ENCODE measurements at regions not wholly inside any gene's neighbourhood (a gene's known extent, or its start where the extent isn't known, plus 50 kb on each side); places are given as distances from the start of the nearest gene placed in this dataset.

- Histone ChIP-seq H3K79me2 (ENCODE audit: insufficient read depth, low read depth, low read length) (no peaks in the 10 kb centered on the region), H4K20me1 (ENCODE audit: insufficient read depth, low read length) (no peaks in the 10 kb centered on the region), H3K9me3 (ENCODE audit: low read length) (no peaks in the 10 kb centered on the region), H3K4me3 (ENCODE audit: low read depth, low read length, poor library complexity, severe bottlenecking) (no peak overlapping the region), H3K27ac (ENCODE audit: low read depth, low read length, poor library complexity, severe bottlenecking) (no peak overlapping the region), H3K4me2 (ENCODE audit: low read length) (no peak overlapping the region), H3K4me1 (ENCODE audit: insufficient read depth, low read length, poor library complexity, severe bottlenecking) (peaks cover 25% of the 10 kb centered on the region), H3K36me3 (ENCODE audit: insufficient read depth, low read length) (no peaks in the 10 kb centered on the region), H2AFZ (ENCODE audit: low read length) (no peak overlapping the region), H3K9me2 (ENCODE audit: insufficient read depth, low read length) (no peaks in the 10 kb centered on the region)
- DNase-seq (ENCODE audit: low spot score), result no peak
- no TSS peak for BruUV-seq (replicated peaks)
- intact Hi-C loops (cut with micrococcal nuclease; ENCODE audit: unreplicated experiment), result no loop called here
- CTCF ChIA-PET (ENCODE audit: unreplicated experiment), result no interaction called here
- TF ChIP-seq CTCF (conservative IDR thresholded peaks at IDR 0.05; ENCODE audit: low read length) (no peak), EZH2phosphoT487 (IDR thresholded peaks at IDR 0.05; ENCODE audit: borderline replicate concordance, low read depth, low read length) (no peak)
- POLR2A ChIA-PET, result no interaction called here
Observed at GRCh38 chr9:90021216-90021906, 416.5 kb downstream of the GADD45G start.

- Histone ChIP-seq H3K79me2 (ENCODE audit: insufficient read depth, low read depth, low read length) (no peaks in the 10 kb centered on the region), H3K36me3 (ENCODE audit: insufficient read depth, low read length) (no peaks in the 10 kb centered on the region), H3K4me1 (ENCODE audit: insufficient read depth, low read length, poor library complexity, severe bottlenecking) (peaks cover 25% of the 10 kb centered on the region), H3K4me2 (ENCODE audit: low read length) (no peak overlapping the region), H3K27ac (ENCODE audit: low read depth, low read length, poor library complexity, severe bottlenecking) (no peak overlapping the region), H2AFZ (ENCODE audit: low read length) (no peak overlapping the region), H4K20me1 (ENCODE audit: insufficient read depth, low read length) (no peaks in the 10 kb centered on the region), H3K9me2 (ENCODE audit: insufficient read depth, low read length) (no peaks in the 10 kb centered on the region), H3K9me3 (ENCODE audit: low read length) (no peaks in the 10 kb centered on the region), H3K4me3 (ENCODE audit: low read depth, low read length, poor library complexity, severe bottlenecking) (no peak overlapping the region)
- no TSS peak for BruUV-seq (replicated peaks)
- intact Hi-C loops (cut with micrococcal nuclease; ENCODE audit: unreplicated experiment), result no loop called here
- POLR2A ChIA-PET, result no interaction called here
- CTCF ChIA-PET (ENCODE audit: unreplicated experiment), result no interaction called here
- no peak for TF ChIP-seq EZH2phosphoT487 (IDR thresholded peaks at IDR 0.05; ENCODE audit: borderline replicate concordance, low read depth, low read length)
- TF ChIP-seq CTCF (conservative IDR thresholded peaks at IDR 0.05; ENCODE audit: low read length), result no peak
- DNase-seq (ENCODE audit: low spot score), result no peak
Observed at GRCh38 chr9:90022474-90022873, 417.7 kb downstream of the GADD45G start.

- no peaks in the 10 kb centered on the region for H3K36me3 ChIP-seq (ENCODE audit: insufficient read depth, low read length)
- CTCF ChIA-PET (ENCODE audit: unreplicated experiment), result interaction anchor here (0.5 to 0.9 kb wide), 2 partner anchors 37 to 59 kb away, joined by 3 to 4 read pairs; no protein-coding TSS in a partner anchor
- H3K9me2 ChIP-seq (ENCODE audit: insufficient read depth, low read length), result no peaks in the 10 kb centered on the region
- POLR2A ChIA-PET, result interaction anchor here (0.6 kb wide), 1 partner anchor 13 kb away, joined by 3 read pairs; no protein-coding TSS in a partner anchor
- 0 out of 2 replicates have a peak overlapping the region, but pooled peaks have one; percentile 2 for H3K4me2 ChIP-seq (ENCODE audit: low read length)
- H3K79me2 ChIP-seq (ENCODE audit: insufficient read depth, low read depth, low read length), result no peaks in the 10 kb centered on the region
- H3K27ac ChIP-seq (ENCODE audit: low read depth, low read length, poor library complexity, severe bottlenecking), result no peak overlapping the region
- peaks cover 25% of the 10 kb centered on the region for H3K4me1 ChIP-seq (ENCODE audit: insufficient read depth, low read length, poor library complexity, severe bottlenecking)
- no peak overlapping the region for H3K4me3 ChIP-seq (ENCODE audit: low read depth, low read length, poor library complexity, severe bottlenecking)
- no TSS peak for BruUV-seq (replicated peaks)
- no peaks in the 10 kb centered on the region for H3K9me3 ChIP-seq (ENCODE audit: low read length)
- DNase-seq (ENCODE audit: low spot score), result no peak
- no peak overlapping the region for H2AFZ ChIP-seq (ENCODE audit: low read length)
- H4K20me1 ChIP-seq (ENCODE audit: insufficient read depth, low read length), result no peaks in the 10 kb centered on the region
- intact Hi-C loops (cut with micrococcal nuclease; ENCODE audit: unreplicated experiment), result no loop called here
- no peak for TF ChIP-seq CTCF (conservative IDR thresholded peaks at IDR 0.05; ENCODE audit: low read length)
- TF ChIP-seq EZH2phosphoT487 (IDR thresholded peaks at IDR 0.05; ENCODE audit: borderline replicate concordance, low read depth, low read length), result no peak
Observed at GRCh38 chr9:90023861-90024260, 419.0 kb downstream of the GADD45G start.

All from OCI-LY7 (cell line).